NCI-H460 (cell line): ENCODE measurements at regions not wholly inside any gene's neighbourhood (a gene's known extent, or its start where the extent isn't known, plus 50 kb on each side); places are given as distances from the start of the nearest gene placed in this dataset.

Experiments
- DNase-seq: peaks from one replicate; pipeline ENCODE4 v3.0.0-alpha.2; 2016; ENCODE audit warnings: low read depth; ENCODE audit errors: extremely low read depth

DNA sequence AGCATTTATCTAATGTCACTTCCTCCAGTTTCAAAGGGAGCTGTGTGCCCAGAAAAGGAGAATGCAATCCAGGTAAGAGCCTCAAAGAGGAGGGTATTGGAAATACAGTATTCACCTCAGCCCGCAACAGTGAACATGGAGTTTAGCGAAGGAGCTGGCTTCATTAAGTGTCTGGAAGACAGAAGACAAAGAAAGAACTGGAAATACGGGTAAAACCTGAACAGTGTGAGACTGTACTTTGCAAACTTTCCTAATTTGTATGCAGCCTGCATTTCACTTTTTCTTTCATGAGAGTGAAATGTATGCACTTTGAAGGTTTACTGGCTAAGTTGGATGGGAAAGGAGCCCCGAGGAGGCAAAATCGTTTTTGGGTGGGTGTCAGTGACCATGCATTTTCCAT, 478.4 kb downstream of the HS3ST3B1 start:
- DNase-seq = no peak

DNA sequence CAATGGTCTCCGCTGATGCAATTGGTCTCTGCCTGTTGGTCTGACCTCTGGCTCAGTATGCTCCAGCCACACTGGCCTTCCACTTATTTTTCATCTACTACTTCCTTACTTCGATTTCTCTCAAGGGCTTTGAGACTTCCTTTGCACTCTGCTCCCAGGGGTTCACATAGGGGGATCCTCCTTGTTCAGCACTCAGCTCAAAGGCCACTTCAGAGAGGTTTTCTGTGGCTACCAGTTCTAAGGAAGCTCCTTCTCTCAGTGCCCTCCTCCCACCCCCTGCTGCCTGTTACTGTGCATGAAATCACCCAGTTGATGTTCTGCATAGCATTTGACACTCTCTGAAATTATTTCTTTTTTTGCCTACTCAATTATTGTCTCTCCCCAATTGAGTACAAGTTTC, 476.4 kb downstream of the HS3ST3B1 start:
- no peak for DNase-seq

- no peak for DNase-seq
These were observed 475.9 kb downstream of the HS3ST3B1 start for GRCh38 chr17:14776791-14777190.

GRCh38 chr17:14775731-14776492, 475.0 kb downstream of the HS3ST3B1 start:
- no peak for DNase-seq

- DNase-seq = no peak
These were observed 473.9 kb downstream of the HS3ST3B1 start for GRCh38 chr17:14774774-14775173.

GRCh38 chr17:14772776-14773175, 471.9 kb downstream of the HS3ST3B1 start:
- DNase-seq = no peak

- DNase-seq = no peak
These were observed 470.7 kb downstream of the HS3ST3B1 start for GRCh38 chr17:14771543-14771942.

DNA sequence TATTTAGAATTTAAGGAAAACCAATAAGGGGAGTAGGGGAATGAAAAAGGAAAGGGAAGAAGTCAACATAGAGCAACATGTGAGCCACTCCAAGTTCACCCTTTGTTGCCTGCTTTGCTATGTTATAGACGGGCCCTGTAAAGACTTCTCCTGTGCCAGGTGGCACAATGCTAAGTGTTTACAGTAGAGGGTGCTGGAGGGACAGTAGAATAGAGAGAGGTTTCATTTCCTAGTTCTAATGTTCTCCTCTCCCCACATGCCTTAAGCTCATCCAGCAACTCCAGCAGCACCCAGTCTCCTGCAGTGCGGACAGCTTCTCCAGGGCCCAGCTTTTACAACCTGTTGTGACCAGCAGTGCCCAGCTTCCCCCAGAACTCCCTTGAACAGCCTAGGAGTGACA, 468.0 kb downstream of the HS3ST3B1 start:
- DNase-seq = no peak

DNA sequence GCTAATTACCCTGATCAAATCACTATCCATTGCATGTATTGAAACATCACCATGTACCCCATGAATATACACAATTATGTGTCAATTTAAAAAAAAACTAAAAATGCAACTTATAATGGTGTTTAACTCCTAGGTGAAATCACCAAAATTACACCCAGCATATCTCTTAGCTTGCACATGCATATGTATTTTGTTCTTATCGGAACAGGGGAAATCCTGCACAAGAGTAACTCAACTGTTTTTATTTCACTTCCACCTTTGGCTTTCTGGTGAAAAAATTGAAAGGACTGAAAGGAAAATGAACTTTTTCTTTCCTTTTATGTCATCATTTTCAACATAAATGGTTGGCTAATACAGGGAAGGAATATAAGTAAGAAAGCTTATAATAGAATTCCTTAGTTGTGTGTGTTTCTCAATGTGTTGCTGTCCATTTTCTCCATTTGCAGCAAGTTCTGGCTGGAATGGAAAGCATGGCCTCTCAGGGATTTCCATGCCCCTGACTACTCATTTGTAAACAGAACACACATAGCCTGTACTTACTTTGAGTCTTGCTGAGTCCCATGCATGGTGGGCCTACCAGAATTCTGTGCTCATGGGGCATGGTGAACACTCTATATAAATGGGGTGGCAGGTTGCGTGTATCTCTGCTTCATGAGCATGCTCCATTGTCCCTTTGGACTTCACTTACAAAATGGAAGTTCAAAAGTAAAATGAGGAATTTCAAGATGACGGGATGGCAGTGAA, 462.0 kb downstream of the HS3ST3B1 start:
- no peak for DNase-seq

- DNase-seq = no peak
These were observed 460.0 kb downstream of the HS3ST3B1 start for GRCh38 chr17:14760719-14761411.

GRCh38 chr17:14760212-14760611, 459.3 kb downstream of the HS3ST3B1 start:
- no peak for DNase-seq

DNA sequence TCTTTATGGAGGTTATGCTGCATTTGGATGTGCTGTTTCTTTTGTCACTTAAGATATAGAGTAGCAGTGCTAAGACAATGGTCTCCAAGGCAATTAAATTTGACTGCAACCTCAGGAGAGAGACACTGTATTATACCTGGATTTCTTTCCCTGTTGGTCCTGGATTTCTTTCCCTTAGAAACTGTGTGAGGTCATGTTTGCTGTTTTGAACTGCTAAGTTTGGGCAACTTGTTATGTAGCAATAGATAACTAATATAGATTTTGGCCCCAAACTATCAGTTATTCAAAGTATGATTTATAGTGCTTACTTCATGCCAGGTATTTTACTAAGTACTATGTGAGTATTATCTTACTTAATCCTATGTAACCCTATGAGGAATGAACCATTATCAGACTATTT, 458.4 kb downstream of the HS3ST3B1 start:
- no peak for DNase-seq

GRCh38 chr17:14756479-14756878, 455.6 kb downstream of the HS3ST3B1 start:
- no peak for DNase-seq

GRCh38 chr17:14755002-14755401, 454.1 kb downstream of the HS3ST3B1 start:
- no peak for DNase-seq

GRCh38 chr17:14753383-14753782, 452.5 kb downstream of the HS3ST3B1 start:
- no peak for DNase-seq

DNA sequence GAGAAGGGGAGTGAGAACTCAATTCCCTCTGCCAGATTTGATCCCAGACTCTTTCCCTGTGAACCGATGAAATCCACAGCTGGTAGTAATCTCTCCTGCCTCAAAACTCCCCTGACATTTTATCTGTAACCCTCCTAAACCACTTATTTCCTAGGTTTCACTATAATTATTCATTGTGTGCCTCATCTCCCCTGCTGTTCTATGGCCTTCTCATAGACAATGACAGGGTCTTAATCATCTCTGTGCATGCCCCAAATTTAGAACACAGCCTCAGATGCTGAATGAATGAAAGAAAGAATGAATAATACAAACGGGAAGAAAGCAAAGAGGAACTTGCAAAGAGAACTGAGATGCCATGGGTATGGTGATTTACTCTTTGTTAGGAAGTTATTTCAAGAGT, 451.1 kb downstream of the HS3ST3B1 start:
- DNase-seq = no peak

GRCh38 chr17:14750866-14751265, 450.0 kb downstream of the HS3ST3B1 start:
- DNase-seq = no peak

DNA sequence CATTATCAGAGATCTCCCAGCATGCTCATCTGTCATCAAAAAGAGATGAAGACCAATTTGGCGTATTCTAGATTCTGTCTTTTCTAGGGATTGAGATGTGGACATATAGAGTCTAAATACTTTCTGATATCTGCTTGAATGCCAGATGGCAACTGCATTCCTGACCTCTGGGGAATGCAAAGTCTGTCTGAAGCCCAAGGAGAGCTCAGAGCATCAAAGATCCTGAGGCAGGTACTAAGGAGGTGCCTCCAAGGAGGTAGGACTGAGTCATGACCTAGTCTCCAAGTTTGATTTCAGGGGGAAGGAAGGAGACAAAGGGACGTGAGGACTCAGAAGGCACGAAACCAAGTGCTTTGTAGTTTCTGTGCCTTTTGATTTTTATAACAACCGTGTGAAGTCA, 448.4 kb downstream of the HS3ST3B1 start:
- no peak for DNase-seq

DNA sequence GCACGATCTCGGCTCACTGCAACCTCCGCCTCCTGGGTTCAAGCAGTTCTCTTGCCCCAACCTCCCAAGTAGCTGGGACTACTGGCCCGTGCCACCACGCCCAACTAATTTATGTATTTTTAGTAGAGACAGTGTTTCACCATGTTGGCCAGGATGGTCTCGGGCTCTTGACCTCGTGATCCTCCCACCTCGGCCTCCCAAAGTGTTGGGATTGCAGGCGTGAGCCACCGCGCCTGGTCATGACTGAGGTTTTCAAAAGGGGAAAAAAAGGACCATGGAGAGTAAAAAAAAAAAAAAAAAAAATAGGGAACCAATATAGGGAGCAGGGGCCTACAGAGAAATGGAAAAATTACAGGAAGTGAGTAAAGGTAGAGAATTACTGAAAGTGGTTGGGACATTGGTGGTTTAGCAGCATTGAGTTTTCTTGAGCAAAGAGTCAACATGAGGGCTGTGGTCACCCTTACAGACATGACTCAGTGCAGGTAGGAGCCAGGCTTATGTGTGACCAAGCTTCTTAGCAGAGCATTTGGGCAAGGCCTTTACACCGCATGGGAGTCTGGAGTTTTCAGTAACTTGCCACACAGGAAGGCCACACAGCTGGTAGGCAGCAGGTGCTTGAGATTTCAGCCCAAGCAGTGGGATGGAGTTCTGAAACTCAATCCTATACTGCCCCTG, 447.3 kb downstream of the HS3ST3B1 start:
- no peak for DNase-seq

DNA sequence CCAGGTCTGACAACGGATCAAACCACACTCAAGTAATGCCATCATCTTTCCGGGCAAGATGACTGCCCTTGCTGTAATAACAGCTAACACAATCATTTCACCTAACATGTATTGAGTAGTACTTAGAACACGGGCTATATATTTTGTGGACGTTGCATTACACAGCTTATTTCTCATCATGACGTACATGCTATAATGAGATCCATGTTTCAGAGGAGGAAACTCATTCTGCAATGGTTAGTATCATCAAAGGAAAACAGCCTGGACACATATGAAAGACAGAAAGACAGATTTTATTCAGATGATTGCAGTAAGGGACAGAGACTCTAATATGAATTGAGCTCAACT, 446.7 kb downstream of the HS3ST3B1 start:
- DNase-seq = no peak
